ENCODE measurements at regions not wholly inside any gene's neighbourhood (a gene's known extent, or its start where the extent isn't known, plus 50 kb on each side); places are given as distances from the start of the nearest gene placed in this dataset.

- intact Hi-C loops (cut with DNase I), result no loop called here
- H3K36me3 ChIP-seq (replicated peaks in 1 of 2), result no peaks in the 10 kb centered on the region
- no peaks in the 10 kb centered on the region for H3K4me1 ChIP-seq (replicated peaks in 1 of 2)
- no peak overlapping the region for H3K4me3 ChIP-seq
- no peak overlapping the region for H3K27ac ChIP-seq
- H3K27me3 ChIP-seq, result no peaks in the 10 kb centered on the region
- no peak for TF ChIP-seq POLR2A (IDR thresholded peaks at IDR 0.05)
- TF ChIP-seq, protein P1, sequence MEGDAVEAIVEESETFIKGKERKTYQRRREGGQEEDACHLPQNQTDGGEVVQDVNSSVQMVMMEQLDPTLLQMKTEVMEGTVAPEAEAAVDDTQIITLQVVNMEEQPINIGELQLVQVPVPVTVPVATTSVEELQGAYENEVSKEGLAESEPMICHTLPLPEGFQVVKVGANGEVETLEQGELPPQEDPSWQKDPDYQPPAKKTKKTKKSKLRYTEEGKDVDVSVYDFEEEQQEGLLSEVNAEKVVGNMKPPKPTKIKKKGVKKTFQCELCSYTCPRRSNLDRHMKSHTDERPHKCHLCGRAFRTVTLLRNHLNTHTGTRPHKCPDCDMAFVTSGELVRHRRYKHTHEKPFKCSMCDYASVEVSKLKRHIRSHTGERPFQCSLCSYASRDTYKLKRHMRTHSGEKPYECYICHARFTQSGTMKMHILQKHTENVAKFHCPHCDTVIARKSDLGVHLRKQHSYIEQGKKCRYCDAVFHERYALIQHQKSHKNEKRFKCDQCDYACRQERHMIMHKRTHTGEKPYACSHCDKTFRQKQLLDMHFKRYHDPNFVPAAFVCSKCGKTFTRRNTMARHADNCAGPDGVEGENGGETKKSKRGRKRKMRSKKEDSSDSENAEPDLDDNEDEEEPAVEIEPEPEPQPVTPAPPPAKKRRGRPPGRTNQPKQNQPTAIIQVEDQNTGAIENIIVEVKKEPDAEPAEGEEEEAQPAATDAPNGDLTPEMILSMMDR (IDR thresholded peaks at IDR 0.05), result no peak
- DNase-seq, result no peak
- H3K9me3 ChIP-seq (replicated peaks in 1 of 3), result no peaks in the 10 kb centered on the region
Observed at GRCh38 chr1:229894532-229894931, 172.5 kb upstream of the GALNT2 start.

- intact Hi-C loops (cut with DNase I), result no loop called here
- no peak for DNase-seq
- TF ChIP-seq POLR2A (IDR thresholded peaks at IDR 0.05), result no peak
- TF ChIP-seq, protein P1 (IDR thresholded peaks at IDR 0.05), result no peak
Observed at GRCh38 chr1:229895605-229896004, 171.4 kb upstream of the GALNT2 start.

GRCh38 chr1:229896306-229896705 lies 170.7 kb upstream of the GALNT2 start:
- intact Hi-C loops (cut with DNase I), result no loop called here
- H3K27ac ChIP-seq, result no peak overlapping the region
- no peaks in the 10 kb centered on the region for H3K36me3 ChIP-seq (replicated peaks in 1 of 2)
- H3K9me3 ChIP-seq (replicated peaks in 1 of 3), result no peaks in the 10 kb centered on the region
- H3K4me1 ChIP-seq (replicated peaks in 1 of 2), result no peaks in the 10 kb centered on the region
- no peak for TF ChIP-seq POLR2A (IDR thresholded peaks at IDR 0.05)
- TF ChIP-seq, protein P1 (IDR thresholded peaks at IDR 0.05), result no peak
- WGBS, 4 donors, result 58 to 74% (median 70%) methylated on average over 2 of the region's 2 CpGs
- no peak for DNase-seq
- H3K27me3 ChIP-seq, result no peaks in the 10 kb centered on the region
- H3K4me3 ChIP-seq, result no peak overlapping the region

More at GRCh38 chr1:229895605-229896004, 171.4 kb upstream of the GALNT2 start:
- no peaks in the 10 kb centered on the region for H3K36me3 ChIP-seq (replicated peaks in 1 of 2)
- no peaks in the 10 kb centered on the region for H3K27me3 ChIP-seq
- no peaks in the 10 kb centered on the region for H3K9me3 ChIP-seq (replicated peaks in 1 of 3)
- 75 to 90% (median 88%) methylated on average over 3 of the region's 3 CpGs for WGBS, 4 donors
- H3K4me3 ChIP-seq, result no peak overlapping the region
- no peak overlapping the region for H3K27ac ChIP-seq
- H3K4me1 ChIP-seq (replicated peaks in 1 of 2), result no peaks in the 10 kb centered on the region

DNA sequence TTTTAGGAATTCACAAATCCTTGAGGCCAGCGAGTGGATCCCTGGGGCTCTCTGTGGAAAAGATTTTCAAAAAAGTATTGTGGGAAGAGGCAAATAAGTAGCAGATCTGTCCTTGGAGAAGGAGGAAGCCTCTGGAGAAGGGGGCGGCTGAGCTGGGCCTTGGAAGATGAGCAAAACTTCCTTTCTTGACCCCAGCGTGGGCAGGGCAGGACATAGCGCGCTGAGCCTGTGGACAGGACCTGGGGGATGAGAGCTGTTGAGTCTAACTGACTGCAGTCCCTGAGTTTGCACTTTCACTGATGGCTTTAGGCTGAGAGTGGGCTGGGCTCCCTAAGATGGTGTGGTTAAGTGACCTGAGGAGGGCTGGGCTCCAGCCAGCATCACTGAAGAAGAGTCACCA lies 170.2 kb upstream of the GALNT2 start:
- DNase-seq, result no peak
- intact Hi-C loops (cut with DNase I), result no loop called here
- Histone ChIP-seq H3K27ac (no peak overlapping the region), H3K9me3 (replicated peaks in 1 of 3) (no peaks in the 10 kb centered on the region), H3K4me3 (no peak overlapping the region), H3K4me1 (replicated peaks in 1 of 2) (no peaks in the 10 kb centered on the region), H3K27me3 (no peaks in the 10 kb centered on the region), H3K36me3 (replicated peaks in 1 of 2) (no peaks in the 10 kb centered on the region)
- WGBS, 4 donors, result 89 to 92% (median 91%) methylated on average over 5 of the region's 5 CpGs
- TF ChIP-seq, protein P1 (IDR thresholded peaks at IDR 0.05), result no peak
